ENCODE measurements at regions not wholly inside any gene's neighbourhood (a gene's known extent, or its start where the extent isn't known, plus 50 kb on each side); places are given as distances from the start of the nearest gene placed in this dataset.

DNA sequence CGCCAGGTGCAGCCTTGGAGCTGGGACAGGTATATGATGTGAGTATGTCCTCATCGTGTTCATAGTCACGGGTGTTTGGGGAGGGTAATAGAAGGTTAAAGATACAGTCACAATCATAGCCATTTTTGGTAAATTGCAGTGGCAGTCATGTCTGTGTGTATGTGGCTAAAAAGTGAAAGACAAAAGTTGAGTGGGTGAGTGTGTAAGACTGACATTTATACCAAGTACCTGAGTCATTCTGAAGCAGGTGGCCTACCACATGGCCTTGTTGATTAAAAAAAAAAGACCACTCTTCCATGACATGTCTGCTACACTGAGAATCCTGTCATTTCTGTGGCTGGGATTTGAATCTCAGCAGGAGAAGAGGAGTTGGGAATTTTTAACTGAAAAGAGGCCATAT, 181.9 kb downstream of the SCP2D1 start:
- no peak for DNase-seq (ENCODE audit: low read depth in 2 of 2, low spot score in 1 of 2)

DNA sequence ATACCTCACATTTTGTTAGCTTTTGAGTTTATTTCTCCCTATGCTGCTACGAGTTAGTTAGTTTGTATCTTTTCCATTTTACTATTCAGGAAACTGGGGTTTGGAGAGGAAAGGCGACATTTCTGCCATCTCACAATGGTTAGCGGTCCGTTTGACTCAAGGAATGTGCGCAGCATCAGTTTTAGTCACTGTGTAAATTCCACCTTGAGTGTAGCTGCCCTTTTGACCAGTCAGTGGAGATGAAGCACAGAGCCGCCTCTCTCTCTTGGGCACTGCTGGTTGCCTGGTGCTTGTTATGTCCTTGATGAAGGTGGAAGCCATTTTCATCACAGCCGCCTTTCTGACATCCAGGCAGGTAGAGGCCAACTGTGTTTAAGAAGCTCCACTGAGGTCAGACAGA, 185.5 kb downstream of the SCP2D1 start:
- no peak for DNase-seq (ENCODE audit: low read depth in 2 of 2, low spot score in 1 of 2)

DNA sequence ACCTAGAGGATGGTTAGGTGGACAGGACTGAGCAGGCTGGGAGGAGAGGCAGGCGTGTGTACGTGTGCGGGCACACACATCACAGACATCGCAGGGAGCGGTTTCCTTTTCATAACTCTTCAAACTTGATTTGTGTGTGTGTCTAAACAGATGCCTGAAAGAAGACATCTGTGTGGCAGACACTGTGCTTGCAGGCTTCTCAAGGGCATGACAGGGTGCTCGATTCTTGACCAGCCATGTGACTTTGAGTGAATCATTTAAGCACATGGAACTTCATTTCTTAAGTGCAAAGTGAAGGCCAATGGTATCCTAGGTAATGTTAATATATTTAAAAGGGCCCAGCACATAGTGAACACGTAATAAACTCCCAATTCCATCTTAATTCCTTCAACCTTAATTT, 186.5 kb downstream of the SCP2D1 start:
- no peak for DNase-seq (ENCODE audit: low read depth in 2 of 2, low spot score in 1 of 2)

DNA sequence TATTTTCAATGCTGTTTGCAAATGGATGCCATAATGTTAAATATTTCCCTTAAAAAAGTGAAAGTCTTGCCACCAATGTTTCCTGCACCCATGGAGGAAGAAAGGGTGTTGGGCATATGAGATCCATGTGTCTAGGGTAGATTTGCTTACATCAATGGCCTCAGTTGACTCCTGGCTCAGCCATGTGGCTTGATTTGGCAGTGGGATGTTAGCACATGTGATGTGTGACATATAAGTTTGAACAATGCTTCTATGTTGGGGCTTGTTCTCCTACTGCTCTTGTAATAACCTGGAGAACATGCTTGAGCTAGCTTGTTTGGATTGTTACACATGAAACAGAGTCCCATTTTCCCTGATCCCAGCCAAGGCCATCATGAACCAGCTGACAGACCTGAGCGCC, 187.6 kb downstream of the SCP2D1 start:
- no peak for DNase-seq (ENCODE audit: low read depth in 2 of 2, low spot score in 1 of 2)

DNA sequence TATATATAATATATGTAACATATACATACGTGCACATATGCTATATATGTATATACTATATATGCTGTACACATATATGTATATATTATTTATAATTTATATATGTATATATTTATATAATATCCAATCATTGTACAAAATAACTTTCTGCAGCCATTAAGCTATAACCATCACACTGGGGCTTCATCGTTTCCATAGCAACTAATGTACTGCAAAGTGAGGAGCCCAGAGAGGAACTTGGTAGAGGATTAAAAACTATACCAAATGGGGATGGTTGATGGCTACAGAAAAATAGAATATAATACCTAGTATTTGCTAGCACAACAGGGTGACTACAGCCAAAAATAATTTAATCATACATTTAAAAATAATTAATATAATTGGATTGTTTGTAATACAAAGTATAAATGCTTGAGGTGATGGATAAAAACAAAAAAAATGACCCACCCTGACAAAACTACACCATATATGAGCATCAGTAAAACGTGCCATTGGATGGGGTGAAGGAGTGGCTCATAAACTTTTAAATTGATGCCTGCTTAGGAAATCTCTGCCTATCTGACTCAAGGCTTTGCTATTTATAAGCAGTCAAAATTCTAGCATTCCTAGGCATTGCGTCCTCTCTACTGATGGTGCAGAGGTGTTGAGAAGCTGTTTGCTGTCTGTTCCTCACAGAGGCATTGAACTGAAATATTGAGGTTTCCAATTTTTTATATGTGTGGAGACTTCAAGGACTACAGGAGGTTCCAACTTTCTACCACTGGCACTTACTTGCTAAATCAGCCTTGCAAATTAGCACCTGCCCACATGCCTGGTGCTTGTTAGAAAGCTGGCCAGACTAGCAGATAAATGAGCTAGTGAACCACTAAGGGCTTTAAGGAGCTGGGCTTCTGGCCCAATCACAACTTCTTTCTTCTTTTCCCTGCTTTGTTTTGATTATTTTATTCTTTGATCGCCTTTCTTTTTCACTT, 190.1 kb downstream of the SCP2D1 start:
- no peak for DNase-seq (ENCODE audit: low read depth in 2 of 2, low spot score in 1 of 2)

DNA sequence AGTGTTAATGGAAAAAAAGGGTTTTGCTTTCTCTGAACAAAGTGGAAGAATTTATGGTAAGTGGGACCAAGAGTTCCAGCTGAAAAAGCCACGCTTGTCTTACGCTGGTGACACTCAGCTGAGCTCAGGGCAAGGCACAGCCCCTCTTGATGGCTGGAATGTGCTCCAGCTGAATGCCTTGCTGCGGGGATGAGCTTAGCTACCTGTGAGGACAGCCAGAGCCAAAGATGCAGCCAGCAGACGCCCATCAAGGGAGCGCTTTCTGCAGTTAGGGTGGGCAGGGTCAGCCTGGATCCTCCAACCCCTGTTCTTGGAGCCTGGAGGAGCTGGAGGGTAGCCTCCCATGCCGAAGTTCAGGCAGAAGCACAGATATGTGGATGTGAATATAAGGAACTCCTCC, 191.4 kb downstream of the SCP2D1 start:
- no peak for DNase-seq (ENCODE audit: low read depth in 2 of 2, low spot score in 1 of 2)

DNA sequence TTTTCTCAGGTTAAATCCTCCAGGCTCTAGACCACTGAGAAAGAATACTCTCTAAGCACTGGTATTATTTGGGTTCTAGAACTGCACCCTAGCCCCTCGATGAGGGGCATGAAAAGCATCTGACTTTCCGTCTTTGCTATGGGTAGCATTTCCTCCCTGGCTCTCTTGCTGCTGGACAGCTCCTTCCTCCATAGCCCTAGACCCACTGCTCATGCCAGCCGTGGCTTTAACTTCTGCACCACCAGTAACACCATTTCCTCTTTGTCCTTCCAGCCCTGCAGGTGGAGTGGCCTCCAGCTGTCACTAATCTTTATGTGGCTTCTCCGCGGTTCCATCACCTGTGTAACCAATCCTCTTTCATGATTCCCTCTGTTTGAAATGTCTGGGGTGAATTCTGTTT, 194.9 kb downstream of the SCP2D1 start:
- DNase-seq (ENCODE audit: low read depth in 2 of 2, low spot score in 1 of 2), result no peak

DNA sequence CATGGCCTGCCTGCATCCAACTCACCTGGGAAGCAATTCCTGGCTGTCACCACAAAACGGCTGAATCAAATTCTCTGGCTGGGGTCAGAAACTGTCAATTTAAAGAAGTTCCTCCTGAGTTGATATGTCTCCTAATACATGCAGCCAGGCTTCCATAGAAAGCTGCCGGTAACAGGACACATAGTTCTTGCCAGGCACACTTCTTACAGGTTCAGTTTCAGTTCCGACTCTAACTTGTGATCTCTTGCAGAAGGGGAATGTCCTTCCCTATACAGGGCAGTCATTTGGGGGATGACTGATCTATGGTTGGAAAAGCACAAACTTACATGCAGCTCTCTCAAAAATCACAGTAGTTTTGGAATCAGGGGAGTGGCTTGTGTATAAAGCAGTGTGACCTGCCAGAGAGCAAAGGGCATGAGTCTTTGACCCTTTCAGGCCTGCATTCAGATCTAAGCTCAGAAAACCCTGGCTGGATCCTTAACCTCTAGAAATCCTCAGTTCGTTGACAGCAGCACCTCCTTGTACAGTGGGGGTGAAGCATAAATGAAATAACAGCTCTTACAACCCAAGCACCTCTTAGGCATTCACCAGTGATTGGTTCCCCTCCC, 195.6 kb downstream of the SCP2D1 start:
- DNase-seq (ENCODE audit: low read depth in 2 of 2, low spot score in 1 of 2), result no peak

DNA sequence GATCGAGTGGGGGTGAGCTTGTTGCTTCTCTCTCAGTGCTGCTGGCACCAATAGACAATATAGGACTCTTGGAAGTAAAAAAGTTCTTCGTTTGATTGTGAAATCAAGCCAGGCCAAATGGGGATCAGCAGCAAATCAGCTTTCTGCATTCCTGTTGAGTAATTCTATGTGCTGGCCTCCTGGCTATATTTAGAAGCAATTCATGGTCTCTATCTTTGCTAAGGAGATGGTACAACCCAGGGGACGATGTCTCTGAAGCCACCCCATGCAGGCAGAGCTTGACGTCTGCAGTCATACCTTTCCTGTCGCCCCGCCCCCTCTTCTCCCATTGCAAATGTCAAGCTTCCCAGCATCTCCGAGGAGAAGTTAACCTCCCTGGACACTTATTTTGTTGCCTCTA, 199.1 kb downstream of the SCP2D1 start:
- no peak for DNase-seq (ENCODE audit: low read depth in 2 of 2, low spot score in 1 of 2)

DNA sequence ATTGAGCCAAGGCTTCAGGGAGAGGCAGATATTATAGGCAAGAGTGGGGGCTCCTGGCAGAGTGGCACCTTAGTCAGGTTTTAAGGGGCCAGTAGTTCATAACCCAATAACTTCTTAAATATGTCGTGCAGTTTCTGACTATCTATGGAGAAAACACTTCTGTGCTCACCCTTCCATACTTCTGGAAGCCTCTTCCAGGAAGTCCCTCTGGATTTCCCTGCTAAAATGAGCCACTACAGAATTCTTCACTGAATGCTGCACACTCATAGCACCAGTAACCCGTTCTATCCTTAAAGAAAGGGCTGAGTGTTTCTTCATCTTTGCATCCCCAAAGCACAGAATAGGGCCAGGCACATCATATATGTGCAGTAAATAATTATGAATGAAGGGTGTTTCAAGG, 198.5 kb upstream of the SLC24A3 start:
- no peak for DNase-seq (ENCODE audit: low read depth in 2 of 2, low spot score in 1 of 2)

DNA sequence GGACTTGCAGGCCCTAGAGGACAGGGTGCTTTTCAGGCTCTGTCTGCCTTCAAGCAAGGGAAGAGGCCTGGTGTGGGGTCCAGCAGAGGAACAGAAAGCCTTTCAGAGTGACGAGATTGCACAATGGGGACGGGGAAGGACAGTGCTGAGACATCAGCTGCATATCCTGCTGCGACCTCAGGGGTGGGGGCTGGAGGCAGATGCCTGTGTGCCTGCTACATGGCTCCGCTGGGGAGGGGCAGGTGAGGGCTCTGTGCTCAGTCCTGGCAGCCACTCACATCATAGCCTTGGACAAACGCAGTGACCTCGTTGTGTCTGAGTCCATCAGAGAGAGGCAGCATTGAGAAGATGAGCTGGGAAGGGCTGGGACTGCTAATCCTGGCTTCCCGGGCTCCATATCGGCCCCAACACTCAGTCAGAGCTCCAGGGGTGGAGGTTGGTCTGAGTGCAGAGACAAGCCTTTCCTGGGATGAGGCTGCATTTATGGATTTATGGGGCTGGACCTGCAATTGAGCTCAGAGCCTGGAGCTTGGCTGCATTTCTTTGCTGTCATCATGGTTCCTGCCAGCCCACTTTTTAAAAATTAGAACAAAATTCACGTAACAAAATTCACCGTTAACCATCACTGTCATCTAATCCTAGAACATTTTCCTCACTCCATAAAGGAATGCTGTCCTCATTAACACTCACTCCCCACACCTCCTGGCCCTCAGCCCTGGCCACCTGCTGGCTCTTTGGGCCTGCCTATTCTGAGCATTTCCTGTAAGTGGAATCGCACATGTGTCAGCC, 196.9 kb upstream of the SLC24A3 start:
- no peak for DNase-seq (ENCODE audit: low read depth in 2 of 2, low spot score in 1 of 2)

DNA sequence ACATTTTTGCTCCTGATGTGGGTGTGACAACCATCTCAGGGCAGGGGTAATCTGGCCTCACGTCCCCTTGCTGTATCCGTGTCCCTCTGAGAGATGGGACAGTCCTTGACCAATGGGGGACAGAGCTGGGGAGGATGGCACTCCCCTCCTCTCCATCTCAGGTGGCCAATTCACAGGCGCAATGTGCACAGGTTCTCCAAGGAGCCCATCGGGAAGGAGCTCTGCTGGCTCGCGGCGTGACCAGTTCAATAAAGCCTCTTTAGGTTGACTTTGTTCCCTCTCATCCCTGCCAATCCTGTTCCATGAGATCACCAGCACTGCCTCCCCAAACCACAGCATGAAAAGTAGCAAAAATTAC, 196.3 kb upstream of the SLC24A3 start:
- no peak for DNase-seq (ENCODE audit: low read depth in 2 of 2, low spot score in 1 of 2)

DNA sequence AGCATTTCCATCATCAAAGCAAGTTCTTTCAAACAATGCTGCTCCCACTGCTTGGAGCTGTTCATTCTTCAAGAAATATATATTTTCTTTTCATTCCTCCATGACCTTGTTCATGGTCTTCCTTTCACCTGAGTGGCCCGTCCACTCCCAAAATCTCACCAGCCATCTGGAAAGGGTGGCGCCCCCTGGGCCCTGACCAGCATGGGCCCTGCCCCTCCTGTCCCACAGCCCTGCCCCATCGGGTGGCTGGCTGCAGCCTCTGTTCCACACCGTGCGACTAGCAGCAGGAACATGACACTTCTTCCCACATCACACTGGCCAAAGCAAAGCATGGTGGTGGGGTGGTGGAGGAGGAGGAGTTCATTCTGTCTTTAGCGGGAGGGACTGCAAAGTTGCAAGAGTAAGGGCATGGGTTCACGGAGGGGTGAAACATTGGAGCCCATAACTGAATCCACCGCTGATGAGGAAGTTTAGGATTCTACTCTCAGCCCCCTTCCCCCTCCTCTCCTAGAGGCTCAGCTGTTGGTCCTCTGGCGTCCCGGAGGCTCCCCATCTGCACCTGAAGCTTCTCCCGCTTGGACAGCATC, 195.2 kb upstream of the SLC24A3 start:
- DNase-seq (ENCODE audit: low read depth in 2 of 2, low spot score in 1 of 2), result no peak

DNA sequence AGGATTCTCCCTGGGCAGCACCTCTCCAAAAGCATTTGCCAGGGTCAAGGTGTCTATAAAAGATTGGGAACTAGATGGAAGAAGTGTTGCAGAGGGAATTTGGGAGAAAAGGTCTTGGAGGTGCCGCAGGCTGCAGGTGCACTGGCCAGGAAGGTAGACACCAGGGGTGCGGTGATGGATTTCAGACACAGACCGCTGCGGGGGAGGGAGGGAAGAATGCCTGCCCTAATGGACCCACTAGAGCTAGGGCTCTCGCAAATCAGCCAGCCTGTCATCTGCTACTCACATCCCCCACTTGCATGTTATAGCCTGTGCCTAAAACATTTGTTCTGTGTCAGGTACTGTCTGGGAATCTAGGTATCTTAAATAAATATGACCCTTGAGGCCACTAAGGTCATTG, 193.6 kb upstream of the SLC24A3 start:
- DNase-seq (ENCODE audit: low read depth in 2 of 2, low spot score in 1 of 2), result no peak

DNA sequence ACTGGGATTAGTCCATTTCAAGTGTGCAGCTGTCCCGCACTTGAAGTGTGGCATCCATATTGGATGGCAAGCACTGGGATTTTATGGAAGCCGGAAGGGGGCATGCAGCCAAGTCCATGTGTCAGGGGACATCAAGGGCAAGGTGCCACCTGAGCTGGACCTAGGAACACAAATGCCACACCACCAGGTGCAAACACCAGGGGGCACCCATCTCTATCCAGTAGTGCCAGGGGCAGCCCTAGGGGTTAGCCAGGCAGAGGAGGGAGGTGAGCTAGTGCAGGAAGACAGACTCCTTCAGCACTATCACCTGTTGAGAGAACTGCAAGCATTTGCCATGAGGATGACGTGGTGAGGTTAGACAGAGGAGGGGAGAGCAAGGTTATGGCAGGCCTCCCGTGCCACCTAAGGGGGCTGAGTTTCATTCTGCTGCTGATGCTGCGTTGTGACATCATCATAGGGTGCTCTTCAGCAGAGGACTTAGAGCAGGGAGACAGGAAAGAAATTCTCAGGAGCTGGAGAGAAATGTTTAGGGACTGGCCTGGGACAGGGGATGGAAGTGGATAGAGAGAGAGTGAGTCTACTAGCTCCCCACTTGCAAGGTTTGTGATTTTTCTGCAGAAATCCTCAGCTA, 192.6 kb upstream of the SLC24A3 start:
- no peak for DNase-seq (ENCODE audit: low read depth in 2 of 2, low spot score in 1 of 2)

DNA sequence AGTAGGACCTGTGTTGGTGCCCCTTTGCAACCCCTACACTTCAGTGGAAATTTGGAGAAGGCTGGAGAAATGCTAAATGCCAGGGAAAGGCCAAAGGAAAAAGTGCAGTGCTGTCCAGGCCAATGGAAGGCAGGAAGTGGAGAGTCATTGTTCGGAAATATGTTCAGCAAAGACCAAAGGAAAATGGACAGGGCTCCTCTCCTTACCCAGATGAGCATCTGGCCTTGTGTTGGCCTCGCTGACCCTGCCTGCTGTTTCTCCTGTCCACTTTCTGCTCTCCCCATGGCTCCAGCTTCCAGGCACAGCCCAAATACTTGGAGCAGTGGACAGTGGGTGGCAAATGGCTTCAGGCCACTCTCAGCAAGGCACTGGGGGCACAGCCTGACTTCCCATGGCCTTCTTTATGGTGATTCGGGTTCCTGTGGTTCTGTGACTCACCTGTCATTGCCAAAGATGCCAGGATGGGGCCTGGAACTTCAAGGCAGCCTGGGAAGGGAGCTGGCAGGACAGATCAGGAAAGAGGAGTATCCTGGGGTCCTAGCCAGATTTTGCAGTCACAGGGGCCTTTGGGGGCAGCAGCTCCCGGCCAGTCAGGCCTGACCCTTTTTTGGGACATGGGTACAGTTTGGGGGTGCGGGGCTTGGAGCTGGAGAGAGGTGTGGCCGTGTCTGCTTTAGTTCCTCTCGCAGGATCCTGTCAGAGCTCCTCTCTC, 190.9 kb upstream of the SLC24A3 start:
- no peak for DNase-seq (ENCODE audit: low read depth in 2 of 2, low spot score in 1 of 2)

DNA sequence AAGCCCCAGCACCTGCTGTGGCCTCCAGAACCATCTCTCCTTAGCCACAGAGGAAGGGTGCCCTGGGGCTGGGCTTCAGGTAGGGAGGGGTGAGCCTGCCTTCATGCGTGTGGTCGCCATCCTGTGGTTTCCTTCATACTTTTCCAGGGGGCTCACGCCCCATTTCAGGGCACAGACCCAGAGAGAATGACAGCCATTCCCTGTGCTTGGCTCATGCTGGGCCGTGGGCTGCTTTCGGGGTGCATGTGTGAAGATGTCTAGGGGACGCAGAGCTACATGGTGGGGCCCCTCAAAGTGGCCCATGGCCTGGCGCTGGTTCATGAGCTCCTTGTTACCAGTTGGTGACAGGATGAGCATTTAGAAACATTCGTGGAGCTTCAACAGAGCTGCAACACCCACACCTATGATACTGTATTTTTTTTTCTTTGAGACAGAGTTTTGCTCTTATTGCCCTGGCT, 190.3 kb upstream of the SLC24A3 start:
- no peak for DNase-seq (ENCODE audit: low read depth in 2 of 2, low spot score in 1 of 2)

DNA sequence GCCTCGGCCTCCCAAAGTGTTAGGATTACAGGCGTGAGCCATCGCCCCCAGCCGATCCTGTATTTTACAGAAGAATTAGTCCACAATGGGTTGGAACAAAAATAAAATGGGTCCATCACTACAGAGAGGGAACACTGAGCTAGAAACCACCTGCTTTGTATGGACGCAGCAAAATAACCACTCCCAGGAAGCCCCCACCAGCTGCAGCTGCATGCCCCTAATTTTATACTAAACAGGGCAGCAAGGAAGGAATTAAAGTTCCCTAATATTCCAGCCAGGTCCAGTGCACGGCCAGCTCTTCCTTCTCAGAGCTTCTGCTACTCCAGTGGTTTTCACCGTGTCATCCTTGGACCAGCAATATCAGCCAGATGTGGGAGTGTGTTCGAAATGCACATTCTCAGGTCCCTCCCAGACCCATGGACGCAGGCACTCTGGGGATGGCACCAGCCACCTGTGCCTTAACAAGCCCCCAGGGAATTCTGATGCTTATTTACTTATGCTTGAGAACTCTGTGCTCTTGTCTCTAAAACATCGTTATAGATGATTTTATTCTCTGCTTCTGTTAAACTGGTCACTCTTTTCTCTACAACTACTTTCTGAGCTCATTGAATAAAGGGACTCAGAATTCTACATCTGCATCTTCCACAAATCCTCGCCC, 189.5 kb upstream of the SLC24A3 start:
- no peak for DNase-seq (ENCODE audit: low read depth in 2 of 2, low spot score in 1 of 2)

DNA sequence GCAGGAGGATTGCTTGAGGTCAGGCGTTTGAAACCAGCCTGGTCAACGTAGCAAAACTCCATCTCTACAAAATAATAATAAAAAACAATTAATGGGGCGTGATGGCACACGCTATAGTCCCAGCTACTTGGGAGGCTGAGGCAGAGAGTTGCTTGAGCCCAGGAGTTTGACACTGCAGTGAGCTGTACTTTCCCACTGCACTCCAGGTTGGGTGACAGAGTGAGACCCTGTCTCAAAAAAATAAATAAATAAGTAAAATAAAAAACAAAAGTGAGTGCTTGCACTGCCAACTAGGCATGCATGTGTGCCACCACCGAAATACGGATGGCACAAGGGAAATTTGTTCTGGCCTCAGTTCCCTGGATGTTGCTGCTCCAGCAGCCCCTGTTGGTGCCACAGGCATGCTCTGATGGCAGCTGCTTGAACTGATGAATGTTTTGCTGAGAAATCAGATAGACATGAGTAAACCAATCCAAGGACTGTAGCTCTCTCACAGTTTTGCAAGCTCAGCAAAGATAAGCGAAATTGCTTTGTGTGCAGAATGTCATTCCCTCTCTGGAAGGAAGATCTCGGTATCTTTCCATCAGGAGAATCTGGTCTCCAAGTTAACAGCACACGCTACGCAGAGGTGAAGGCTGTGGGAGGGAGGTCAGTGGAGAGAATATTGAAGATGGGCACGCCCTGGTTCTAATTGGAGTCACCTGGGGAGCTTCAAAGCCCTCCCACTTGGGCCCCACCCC, 188.0 kb upstream of the SLC24A3 start:
- no peak for DNase-seq (ENCODE audit: low read depth in 2 of 2, low spot score in 1 of 2)
